H9 (cell line): ENCODE measurements at regions not wholly inside any gene's neighbourhood (a gene's known extent, or its start where the extent isn't known, plus 50 kb on each side); places are given as distances from the start of the nearest gene placed in this dataset.
A peak's percentile ranks its signal among the peaks of the same experiment; 100 is the strongest.

Experiments
- DNase-seq: peaks from one replicate; pipeline ENCODE4 v3.0.0-alpha.2; 2017
- H2AFZ ChIP-seq: one replicate; pipeline ENCODE4 v1.6.1; 2013; ENCODE audit warnings: mild to moderate bottlenecking, low read length, control low read depth, moderate library complexity
- H2AK5ac ChIP-seq: 2 replicates; pipeline ENCODE4 v1.6.1; 2013; ENCODE audit warnings: low read length, control low read depth, mixed read lengths; ENCODE audit not compliant: insufficient read length
- H2BK120ac ChIP-seq: one replicate; pipeline ENCODE4 v1.6.1; 2013; ENCODE audit warnings: low read depth, mild to moderate bottlenecking, low read length, control low read depth, inconsistent platforms; ENCODE audit not compliant: poor library complexity, severe bottlenecking
- H2BK12ac ChIP-seq: 2 replicates; pipeline ENCODE4 v1.6.1; 2013; ENCODE audit warnings: low read length, control low read depth, mixed read lengths, low read depth; ENCODE audit not compliant: insufficient read length
- H2BK15ac ChIP-seq: 2 replicates; pipeline ENCODE4 v1.6.1; 2013; ENCODE audit warnings: low read depth, low read length, control low read depth
- H2BK20ac ChIP-seq: one replicate; pipeline ENCODE4 v1.6.1; 2013; ENCODE audit warnings: low read depth, mild to moderate bottlenecking, low read length, control low read depth, inconsistent platforms; ENCODE audit not compliant: poor library complexity, severe bottlenecking
- H2BK5ac ChIP-seq: 2 replicates; pipeline ENCODE4 v1.6.1; 2013; ENCODE audit warnings: low read length, control low read depth, mixed read lengths; ENCODE audit not compliant: insufficient read length
- H3K14ac ChIP-seq: 2 replicates; pipeline ENCODE4 v1.6.1; 2013; ENCODE audit warnings: low read length, control low read depth; ENCODE audit not compliant: insufficient read depth
- H3K18ac ChIP-seq: 2 replicates; pipeline ENCODE4 v1.6.1; 2013; ENCODE audit warnings: low read depth, mild to moderate bottlenecking, mixed read lengths, low read length, control low read depth; ENCODE audit not compliant: insufficient read length
- H3K23ac ChIP-seq: 2 replicates; pipeline ENCODE4 v1.6.1; 2013; ENCODE audit warnings: low read length, control low read depth, mixed read lengths, low read depth; ENCODE audit not compliant: insufficient read length
- H3K23me2 ChIP-seq: 2 replicates; pipeline ENCODE4 v1.6.1; 2013; ENCODE audit warnings: low read depth, mild to moderate bottlenecking, mixed read lengths, low read length, control low read depth; ENCODE audit not compliant: insufficient read length, poor library complexity, severe bottlenecking
- H3K27ac ChIP-seq: 2 replicates; pipeline ENCODE4 v1.5.1; 2013; ENCODE audit warnings: low read length, control low read depth, mixed read lengths, low read depth; ENCODE audit not compliant: insufficient read length
- H3K27me3 ChIP-seq: 2 replicates; pipeline ENCODE4 v1.6.1; 2013; ENCODE audit warnings: low read length, control low read depth, inconsistent platforms; ENCODE audit not compliant: insufficient read depth
- H3K4ac ChIP-seq: 2 replicates; pipeline ENCODE4 v1.6.1; 2013; ENCODE audit warnings: low read depth, mild to moderate bottlenecking, control low read depth, inconsistent platforms, low read length, moderate library complexity
- H3K4me1 ChIP-seq: 2 replicates; pipeline ENCODE4 v1.6.1; 2013; ENCODE audit warnings: low read length, control low read depth, inconsistent platforms; ENCODE audit not compliant: insufficient read depth
- H3K4me2 ChIP-seq: 2 replicates; pipeline ENCODE4 v1.6.1; 2013; ENCODE audit warnings: low read length, control low read depth, mixed read lengths; ENCODE audit not compliant: insufficient read length, insufficient read depth
- H3K56ac ChIP-seq: 2 replicates; pipeline ENCODE4 v1.6.1; 2013; ENCODE audit warnings: low read depth, mild to moderate bottlenecking, mixed read lengths, low read length, control low read depth; ENCODE audit not compliant: insufficient read length
- H3K79me1 ChIP-seq: 2 replicates; pipeline ENCODE4 v1.6.1; 2013; ENCODE audit warnings: low read depth, mild to moderate bottlenecking, moderate library complexity, low read length, control low read depth, inconsistent platforms; ENCODE audit not compliant: insufficient read depth, poor library complexity, severe bottlenecking
- H3K79me2 ChIP-seq: 2 replicates; pipeline ENCODE4 v1.6.1; 2013; ENCODE audit warnings: low read length, control low read depth, inconsistent platforms; ENCODE audit not compliant: insufficient read depth
- H3K9ac ChIP-seq: 2 replicates; pipeline ENCODE4 v1.6.1; 2013; ENCODE audit warnings: low read length, control low read depth, mixed read lengths; ENCODE audit not compliant: insufficient read length; ENCODE audit errors: extremely low read depth
- H3K9me3 ChIP-seq: one replicate; pipeline ENCODE4 v1.6.1; 2013; ENCODE audit warnings: low read depth, low read length, inconsistent platforms; ENCODE audit not compliant: control insufficient read depth
- H3T11ph ChIP-seq: one replicate; pipeline ENCODE4 v1.6.1; 2013; ENCODE audit warnings: mild to moderate bottlenecking, low read length, control low read depth, inconsistent platforms
- H4K20me1 ChIP-seq: one replicate; pipeline ENCODE4 v1.6.1; 2013; ENCODE audit not compliant: control insufficient read depth, insufficient read length, insufficient read depth
- H4K5ac ChIP-seq: 2 replicates; pipeline ENCODE4 v1.6.1; 2013; ENCODE audit warnings: low read depth, mild to moderate bottlenecking, mixed read lengths, low read length, control low read depth; ENCODE audit not compliant: insufficient read length
- H4K8ac ChIP-seq: replicated peaks from 2 replicates; pipeline ENCODE4 v1.6.1; 2013; ENCODE audit warnings: low read length, control low read depth, mixed read lengths, low read depth; ENCODE audit not compliant: insufficient read length
- H4K91ac ChIP-seq: 2 replicates; pipeline ENCODE4 v1.6.1; 2013; ENCODE audit warnings: low read depth, mild to moderate bottlenecking, moderate library complexity, mixed read lengths, low read length, control low read depth; ENCODE audit not compliant: insufficient read length
- H3K27ac Mint-ChIP-seq, 3 experiments: 2 replicates in 2 of 3; 3 replicates in 1 of 3; pipeline ENCODE4 v1.8.0; 2020 to 2021; ENCODE audit warnings: mixed read lengths in 3 of 3, mild to moderate bottlenecking in 1 of 3, moderate library complexity in 1 of 3
- H3K27me3 Mint-ChIP-seq: 2 replicates; pipeline ENCODE4 v1.8.0; 2021; ENCODE audit warnings: low read depth, mild to moderate bottlenecking, moderate library complexity, mixed read lengths
- H3K36me3 Mint-ChIP-seq, 3 experiments: 2 replicates in 2 of 3; 3 replicates in 1 of 3; pipeline ENCODE4 v1.8.0; 2020 to 2021; ENCODE audit warnings: low read depth in 3 of 3, mixed read lengths in 3 of 3; ENCODE audit not compliant: insufficient read depth in 1 of 3
- H3K4me1 Mint-ChIP-seq, 2 experiments: 2 replicates each; pipeline ENCODE4 v1.8.0; 2020; ENCODE audit warnings: mixed read lengths in 2 of 2
- H3K4me3 Mint-ChIP-seq, 2 experiments: 2 replicates in 1 of 2; 3 replicates in 1 of 2; pipeline ENCODE4 v1.8.0; 2020 to 2021; ENCODE audit warnings: mild to moderate bottlenecking in 2 of 2, mixed read lengths in 2 of 2, moderate library complexity in 1 of 2
- H3K9me3 Mint-ChIP-seq, 2 experiments: 2 replicates in 1 of 2; 3 replicates in 1 of 2; pipeline ENCODE4 v1.8.0; 2020; ENCODE audit warnings: mild to moderate bottlenecking in 2 of 2, mixed read lengths in 2 of 2, moderate library complexity in 1 of 2
- CTCF ChIP-seq: fragments of 200-600 bp; sonication (generic); conservative IDR thresholded peaks from 3 replicates; pipeline ENCODE4 v1.8.0; 2021; ENCODE audit warnings: antibody characterized with exemption, mild to moderate bottlenecking
- WGBS: extraction: QIAGEN DNeasy Blood & Tissue Kit; methylation state at CpG from one replicate; pipeline ENCODE4 v1.1.7; 2013; ENCODE audit warnings: missing lambda C conversion rate, low lambda C conversion rate, mixed read lengths; ENCODE audit not compliant: insufficient read length; ENCODE audit errors: extremely low coverage; 5-methylcytosine and 5-hydroxymethylcytosine counted together

- Histone ChIP-seq H2BK20ac (no peak overlapping the region), H3K23ac (no peak overlapping the region), H3K23me2 (no peaks in the 10 kb centered on the region), H3K27me3 (no peaks in the 10 kb centered on the region), H3K9ac (no peak overlapping the region), H2BK12ac (no peak overlapping the region), H2AFZ (no peak overlapping the region), H4K91ac (no peak overlapping the region), H3T11ph (no peak overlapping the region), H2BK120ac (no peak overlapping the region), H3K9me3 (no peaks in the 10 kb centered on the region), H3K79me1 (no peaks in the 10 kb centered on the region), H3K56ac (no peak overlapping the region), H4K5ac (no peak overlapping the region), H4K8ac (no peak overlapping the region), H3K4ac (no peak overlapping the region), H3K79me2 (no peaks in the 10 kb centered on the region), H2BK15ac (no peak overlapping the region), H3K18ac (no peak overlapping the region), H3K27ac (no peak overlapping the region), H2BK5ac (no peak overlapping the region), H4K20me1 (no peaks in the 10 kb centered on the region), H3K4me1 (0 out of 2 replicates have a peak, but pooled peaks cover 3% of the 10 kb centered on the region), H3K14ac (no peak overlapping the region), H3K4me2 (no peak overlapping the region), H2AK5ac (no peak overlapping the region)
- DNase-seq: no peak
- no peaks in the 10 kb centered on the region for H3K9me3 Mint-ChIP-seq
- H3K27me3 Mint-ChIP-seq: no peaks in the 10 kb centered on the region
- H3K27ac Mint-ChIP-seq: peak overlapping the region in 2 of 3 experiments; percentile 17 to 63; a peak in 4 of 7 replicates
- H3K36me3 Mint-ChIP-seq: no peaks in the 10 kb centered on the region; a peak in 1 of 7 replicates
- no peak for TF ChIP-seq CTCF
- no CpG with 5 or more reads among the region's 5 CpGs for WGBS
- no peak overlapping the region for H3K4me3 Mint-ChIP-seq
- peaks cover 33 to 37% of the 10 kb centered on the region in 2 experiments for H3K4me1 Mint-ChIP-seq
Measured at GRCh38 chr9:698276-698675, 143.2 kb upstream of the DMRT1 start.
